HCT116 (cell line): ENCODE measurements at regions not wholly inside any gene's neighbourhood (a gene's known extent, or its start where the extent isn't known, plus 50 kb on each side); places are given as distances from the start of the nearest gene placed in this dataset.

ENCODE experiments used
- ATAC-seq: fragments of 200-7000 bp; cut with Tn5 transposase; 2 replicates; pipeline ENCODE4 v1.9.1; 2020; ENCODE audit warnings: mild to moderate bottlenecking, moderate library complexity
- BruUV-seq: library from RNA; stranded (reverse); fragments of 400-500 nt; replicated peaks from 2 replicates; lab custom pipeline; 2021; lab: Mats Ljungman, UMichigan
- CTCF ChIA-PET: fragments of 300-600 bp; sonication (Branson Sonifier 250); formaldehyde crosslinking; loops from one replicate; lab custom pipeline; 2021; ENCODE audit warnings: antibody characterized with exemption; lab: Charles Lee
- POLR2A ChIA-PET: fragments of 300-600, 350-600 bp; sonication (Branson Sonifier 250); formaldehyde crosslinking; loops from one replicate; lab custom pipeline; 2021; ENCODE audit warnings: antibody characterized with exemption; lab: Charles Lee
- RAD21 ChIA-PET, 2 experiments: fragments of 300-600 bp; sonication (Branson Sonifier 250); formaldehyde crosslinking; loops; one replicate each; lab custom pipeline; 2023; ENCODE audit warnings: low total read pairs in 2 of 2; ENCODE audit not compliant: uncharacterized antibody in 2 of 2, unreplicated experiment in 2 of 2, low non-redundant PET in 1 of 2; lab: Charles Lee
- DNase-seq: peaks from one replicate; pipeline ENCODE4 v3.0.0-alpha.2; 2010; ENCODE audit warnings: low read depth, low spot score
- H2AFZ ChIP-seq: fragments of 200-600 bp; shearing (Covaris generic), sonication (generic); 2 replicates; pipeline ENCODE4 v1.6.1; 2017; ENCODE audit warnings: low read depth, mixed run types, mixed read lengths, antibody characterized with exemption, low read length; ENCODE audit not compliant: poor library complexity, severe bottlenecking
- H3K27ac ChIP-seq: 2 replicates; pipeline ENCODE4 v1.5.1; 2012; ENCODE audit warnings: low read depth, low read length
- H3K27me3 ChIP-seq: fragments of 200-600 bp; sonication (generic); 2 replicates; pipeline ENCODE4 v1.6.1; 2016; ENCODE audit warnings: mixed run types, low read length, mixed read lengths; ENCODE audit not compliant: insufficient read depth
- H3K36me3 ChIP-seq, 2 experiments: fragments of 200-500 bp in 1 of 2; fragments of 200-600 bp in 1 of 2; sonication (Bioruptor generic) in 1 of 2; sonication (generic) in 1 of 2; 2 replicates each; pipeline versions ENCODE4 v1.5.1 to v1.6.1; 2014 to 2016; ENCODE audit warnings: low read length in 2 of 2, inconsistent platforms in 1 of 2, mixed read lengths in 1 of 2, mixed run types in 1 of 2; ENCODE audit not compliant: insufficient read depth in 2 of 2, control insufficient read depth in 1 of 2
- H3K4me1 ChIP-seq, 2 experiments: fragments of 200-600 bp in 1 of 2; sonication (generic) in 1 of 2; 2 replicates each; pipeline versions ENCODE4 v1.5.1 to v1.6.1; 2012 to 2017; ENCODE audit warnings: low read length in 2 of 2, inconsistent platforms in 1 of 2, mild to moderate bottlenecking in 1 of 2, mixed read lengths in 1 of 2, mixed run types in 1 of 2, moderate library complexity in 1 of 2; ENCODE audit not compliant: insufficient read depth in 2 of 2, control insufficient read depth in 1 of 2
- H3K4me2 ChIP-seq: fragments of 200-600 bp; sonication (generic); 2 replicates; pipeline ENCODE4 v1.6.1; 2017; ENCODE audit warnings: mixed run types, low read length, mixed read lengths
- H3K4me3 ChIP-seq, 2 experiments: fragments of 200-600 bp in 1 of 2; sonication (generic) in 1 of 2; replicated peaks in 1 of 2; 2 replicates each; pipeline ENCODE4 v1.5.1; 2011 to 2016; ENCODE audit warnings: low read length in 2 of 2, control low read depth in 1 of 2, low read depth in 1 of 2, mild to moderate bottlenecking in 1 of 2, mixed read lengths in 1 of 2, mixed run types in 1 of 2
- H3K79me2 ChIP-seq: fragments of 200-600 bp; sonication (generic); 2 replicates; pipeline ENCODE4 v1.6.1; 2017; ENCODE audit warnings: mild to moderate bottlenecking, mixed run types, low read length, moderate library complexity, mixed read lengths; ENCODE audit not compliant: insufficient read depth
- H3K9ac ChIP-seq: fragments of 200-600 bp; sonication (generic); 2 replicates; pipeline ENCODE4 v1.6.1; 2016; ENCODE audit warnings: low read length, mixed read lengths
- H3K9me2 ChIP-seq: fragments of 200-600 bp; sonication (generic), shearing (Covaris generic); 2 replicates; pipeline ENCODE4 v1.6.1; 2017; ENCODE audit warnings: mixed run types, mild to moderate bottlenecking, moderate library complexity; ENCODE audit not compliant: insufficient read depth
- H3K9me3 ChIP-seq, 2 experiments: fragments of 200-500 bp in 1 of 2; fragments of 200-600 bp in 1 of 2; sonication (Bioruptor generic) in 1 of 2; sonication (generic) in 1 of 2; 2 replicates each; pipeline ENCODE4 v1.6.1; 2014 to 2017; ENCODE audit warnings: low read length in 2 of 2, mixed read lengths in 2 of 2, inconsistent platforms in 1 of 2, low read depth in 1 of 2, mild to moderate bottlenecking in 1 of 2, mixed run types in 1 of 2, moderate library complexity in 1 of 2; ENCODE audit not compliant: control insufficient read depth in 1 of 2, insufficient read depth in 1 of 2
- H4K20me1 ChIP-seq: fragments of 200-600 bp; sonication (generic), shearing (Covaris generic); 2 replicates; pipeline ENCODE4 v1.6.1; 2017; ENCODE audit warnings: mixed run types, mild to moderate bottlenecking, moderate library complexity; ENCODE audit not compliant: insufficient read depth
- CEBPB ChIP-seq: IDR thresholded peaks from 2 replicates; pipeline ENCODE4 v1.6.1; 2012; ENCODE audit warnings: low read depth
- EGR1 ChIP-seq: IDR thresholded peaks from 2 replicates; pipeline ENCODE4 v1.6.1; 2012; ENCODE audit warnings: low read depth
- EZH2 ChIP-seq: fragments of 200-600 bp; sonication (generic); IDR thresholded peaks from 2 replicates; pipeline ENCODE4 v1.6.1; 2017; ENCODE audit warnings: antibody characterized with exemption, mixed run types
- EZH2phosphoT487 ChIP-seq: fragments of 200-600 bp; IDR thresholded peaks from 2 replicates; pipeline ENCODE4 v1.6.1; 2018; ENCODE audit warnings: antibody characterized with exemption, borderline replicate concordance
- FOSL1 ChIP-seq: IDR thresholded peaks from 2 replicates; pipeline ENCODE4 v1.6.1; 2012; ENCODE audit warnings: low read depth
- POLR2A ChIP-seq: IDR thresholded peaks from 2 replicates; pipeline ENCODE4 v1.7.0; 2011; ENCODE audit warnings: borderline replicate concordance; ENCODE audit not compliant: insufficient read depth, insufficient read length; ENCODE audit errors: extremely low read depth
- POLR2AphosphoS5 ChIP-seq: IDR thresholded peaks from 2 replicates; pipeline ENCODE4 v1.6.1; 2011; ENCODE audit warnings: mild to moderate bottlenecking, low read depth, low read length, moderate library complexity
- RAD21 ChIP-seq: IDR thresholded peaks from 2 replicates; pipeline ENCODE4 v1.6.1; 2012; ENCODE audit warnings: low read depth, mild to moderate bottlenecking
- SIN3A ChIP-seq: IDR thresholded peaks from 2 replicates; pipeline ENCODE4 v1.6.1; 2012; ENCODE audit warnings: low read depth
- SRF ChIP-seq: IDR thresholded peaks from 2 replicates; pipeline ENCODE4 v1.6.1; 2012; ENCODE audit warnings: low read depth
- TCF7L2 ChIP-seq: IDR thresholded peaks from 2 replicates; pipeline ENCODE4 v1.7.0; 2011; ENCODE audit warnings: borderline replicate concordance, inconsistent platforms; ENCODE audit not compliant: insufficient read depth, insufficient read length; ENCODE audit errors: extremely low read depth
- ZFX ChIP-seq: fragments of 450-650 bp; IDR thresholded peaks from 2 replicates; pipeline ENCODE4 v1.6.1; 2017
- ZNF274 ChIP-seq: fragments of 200-500 bp; sonication (Bioruptor generic); IDR thresholded peaks from 2 replicates; pipeline ENCODE4 v1.6.1; 2014; ENCODE audit warnings: mild to moderate bottlenecking, low read depth, low read length, inconsistent platforms
- intact Hi-C: fragments of 100-400 bp; cut with micrococcal nuclease; formaldehyde crosslinking; loops from 2 replicates; pipeline ENCODE4 v1.10.0; 2022
- TF ChIP-seq, protein P1 (sequence below): IDR thresholded peaks from 2 replicates; pipeline ENCODE4 v1.6.1; 2012; ENCODE audit warnings: low read depth
- TF ChIP-seq, protein P2 (sequence below): IDR thresholded peaks from 2 replicates; pipeline ENCODE4 v1.6.1; 2012
- TF ChIP-seq, protein P3 (sequence below), 3 experiments: fragments of 200-600 bp in 1 of 3; sonication (generic) in 1 of 3; IDR thresholded peaks in 2 of 3; conservative IDR thresholded peaks in 1 of 3; 2 replicates each; pipeline ENCODE4 v1.5.1; 2012 to 2017; ENCODE audit warnings: low read depth in 2 of 3, low read length in 2 of 3, antibody characterized with exemption in 1 of 3, borderline replicate concordance in 1 of 3, control low read depth in 1 of 3, mild to moderate bottlenecking in 1 of 3, mixed read lengths in 1 of 3, mixed run types in 1 of 3, moderate library complexity in 1 of 3; ENCODE audit not compliant: insufficient read depth in 1 of 3

GRCh38 chr5:65081071-65081470, 312.3 kb downstream of the CWC27 start:
- Histone ChIP-seq H2AFZ (no peak overlapping the region), H3K4me2 (no peak overlapping the region), H3K79me2 (no peaks in the 10 kb centered on the region), H3K27ac (no peak overlapping the region), H3K9me3 (no peaks in the 10 kb centered on the region), H3K27me3 (0 out of 2 replicates have a peak, but pooled peaks cover 3% of the 10 kb centered on the region), H3K9ac (no peak overlapping the region), H4K20me1 (no peaks in the 10 kb centered on the region), H3K9me2 (no peaks in the 10 kb centered on the region), H3K36me3 (no peaks in the 10 kb centered on the region), H3K4me3 (no peak overlapping the region), H3K4me1 (peaks cover 2 to 3% of the 10 kb centered on the region in 2 experiments; a peak in 2 of 4 replicates)
- ChIA-PET POLR2A (no interaction called here), CTCF (no interaction called here), RAD21 (no interaction called here)
- intact Hi-C loops, result no loop called here
- no peak for DNase-seq
- no peak for ATAC-seq
- TF ChIP-seq SIN3A, result no peak
- no TSS peak for BruUV-seq

DNA sequence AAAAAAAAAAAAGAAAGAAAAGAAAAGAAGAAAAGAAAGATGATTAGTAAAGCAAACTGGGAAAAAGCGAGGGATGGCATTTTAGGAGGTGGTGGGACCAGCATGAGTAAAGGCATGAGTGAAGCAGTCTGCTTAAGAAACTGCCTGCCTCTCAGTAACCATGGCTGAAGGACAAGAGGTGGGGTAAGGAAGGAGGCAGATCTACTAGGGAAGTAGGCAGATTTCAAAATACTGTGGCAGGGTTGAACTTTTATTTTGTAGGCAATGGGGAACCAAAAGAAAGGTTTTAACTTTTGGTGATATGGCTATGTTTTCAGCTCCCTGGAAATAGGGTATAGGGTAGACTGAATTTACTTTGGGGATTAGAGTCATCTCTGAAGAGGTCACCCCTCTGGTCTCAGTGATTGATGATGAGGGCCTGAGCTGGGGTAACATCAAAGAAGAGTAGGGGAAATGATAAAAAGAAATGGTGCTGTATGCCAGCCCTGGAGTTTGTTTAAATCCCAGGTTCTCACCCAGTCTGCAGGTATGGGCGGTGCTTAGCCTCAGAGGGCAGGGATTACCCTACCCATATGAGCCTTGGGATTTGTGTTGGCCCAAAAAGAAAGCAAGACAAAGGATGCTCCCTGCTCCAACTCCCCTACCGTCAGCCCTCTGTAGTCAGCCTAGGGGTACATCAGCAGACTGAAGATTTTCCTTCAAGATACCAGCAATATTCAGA, 316.2 kb downstream of the CWC27 start:
- Histone ChIP-seq H3K27ac (no peak overlapping the region), H3K4me2 (no peak overlapping the region), H3K9me2 (no peaks in the 10 kb centered on the region), H3K4me3 (no peak overlapping the region), H3K79me2 (no peaks in the 10 kb centered on the region), H2AFZ (no peak overlapping the region), H3K9ac (no peak overlapping the region), H3K9me3 (no peaks in the 10 kb centered on the region), H4K20me1 (no peaks in the 10 kb centered on the region), H3K4me1 (no peaks in the 10 kb centered on the region), H3K36me3 (no peaks in the 10 kb centered on the region), H3K27me3 (no peaks in the 10 kb centered on the region)
- ChIA-PET POLR2A (no interaction called here), CTCF (no interaction called here), RAD21 (no interaction called here)
- DNase-seq (no peak), ATAC-seq (no peak)
- intact Hi-C loops, result no loop called here
- BruUV-seq, result no TSS peak
- no peak for TF ChIP-seq POLR2AphosphoS5
- TF ChIP-seq, protein P1, sequence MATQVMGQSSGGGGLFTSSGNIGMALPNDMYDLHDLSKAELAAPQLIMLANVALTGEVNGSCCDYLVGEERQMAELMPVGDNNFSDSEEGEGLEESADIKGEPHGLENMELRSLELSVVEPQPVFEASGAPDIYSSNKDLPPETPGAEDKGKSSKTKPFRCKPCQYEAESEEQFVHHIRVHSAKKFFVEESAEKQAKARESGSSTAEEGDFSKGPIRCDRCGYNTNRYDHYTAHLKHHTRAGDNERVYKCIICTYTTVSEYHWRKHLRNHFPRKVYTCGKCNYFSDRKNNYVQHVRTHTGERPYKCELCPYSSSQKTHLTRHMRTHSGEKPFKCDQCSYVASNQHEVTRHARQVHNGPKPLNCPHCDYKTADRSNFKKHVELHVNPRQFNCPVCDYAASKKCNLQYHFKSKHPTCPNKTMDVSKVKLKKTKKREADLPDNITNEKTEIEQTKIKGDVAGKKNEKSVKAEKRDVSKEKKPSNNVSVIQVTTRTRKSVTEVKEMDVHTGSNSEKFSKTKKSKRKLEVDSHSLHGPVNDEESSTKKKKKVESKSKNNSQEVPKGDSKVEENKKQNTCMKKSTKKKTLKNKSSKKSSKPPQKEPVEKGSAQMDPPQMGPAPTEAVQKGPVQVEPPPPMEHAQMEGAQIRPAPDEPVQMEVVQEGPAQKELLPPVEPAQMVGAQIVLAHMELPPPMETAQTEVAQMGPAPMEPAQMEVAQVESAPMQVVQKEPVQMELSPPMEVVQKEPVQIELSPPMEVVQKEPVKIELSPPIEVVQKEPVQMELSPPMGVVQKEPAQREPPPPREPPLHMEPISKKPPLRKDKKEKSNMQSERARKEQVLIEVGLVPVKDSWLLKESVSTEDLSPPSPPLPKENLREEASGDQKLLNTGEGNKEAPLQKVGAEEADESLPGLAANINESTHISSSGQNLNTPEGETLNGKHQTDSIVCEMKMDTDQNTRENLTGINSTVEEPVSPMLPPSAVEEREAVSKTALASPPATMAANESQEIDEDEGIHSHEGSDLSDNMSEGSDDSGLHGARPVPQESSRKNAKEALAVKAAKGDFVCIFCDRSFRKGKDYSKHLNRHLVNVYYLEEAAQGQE, result no peak
- TF ChIP-seq EZH2phosphoT487, result no peak
- TF ChIP-seq ZFX, result no peak
- TF ChIP-seq, protein P2, sequence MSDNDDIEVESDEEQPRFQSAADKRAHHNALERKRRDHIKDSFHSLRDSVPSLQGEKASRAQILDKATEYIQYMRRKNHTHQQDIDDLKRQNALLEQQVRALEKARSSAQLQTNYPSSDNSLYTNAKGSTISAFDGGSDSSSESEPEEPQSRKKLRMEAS, result no peak
- no peak for TF ChIP-seq ZNF274
- TF ChIP-seq EGR1, result no peak
- no peak for TF ChIP-seq RAD21
- TF ChIP-seq FOSL1, result no peak
- TF ChIP-seq SIN3A, result no peak
- TF ChIP-seq CEBPB, result no peak
- no peak for TF ChIP-seq TCF7L2
- no peak for TF ChIP-seq EZH2
- TF ChIP-seq, protein P3, sequence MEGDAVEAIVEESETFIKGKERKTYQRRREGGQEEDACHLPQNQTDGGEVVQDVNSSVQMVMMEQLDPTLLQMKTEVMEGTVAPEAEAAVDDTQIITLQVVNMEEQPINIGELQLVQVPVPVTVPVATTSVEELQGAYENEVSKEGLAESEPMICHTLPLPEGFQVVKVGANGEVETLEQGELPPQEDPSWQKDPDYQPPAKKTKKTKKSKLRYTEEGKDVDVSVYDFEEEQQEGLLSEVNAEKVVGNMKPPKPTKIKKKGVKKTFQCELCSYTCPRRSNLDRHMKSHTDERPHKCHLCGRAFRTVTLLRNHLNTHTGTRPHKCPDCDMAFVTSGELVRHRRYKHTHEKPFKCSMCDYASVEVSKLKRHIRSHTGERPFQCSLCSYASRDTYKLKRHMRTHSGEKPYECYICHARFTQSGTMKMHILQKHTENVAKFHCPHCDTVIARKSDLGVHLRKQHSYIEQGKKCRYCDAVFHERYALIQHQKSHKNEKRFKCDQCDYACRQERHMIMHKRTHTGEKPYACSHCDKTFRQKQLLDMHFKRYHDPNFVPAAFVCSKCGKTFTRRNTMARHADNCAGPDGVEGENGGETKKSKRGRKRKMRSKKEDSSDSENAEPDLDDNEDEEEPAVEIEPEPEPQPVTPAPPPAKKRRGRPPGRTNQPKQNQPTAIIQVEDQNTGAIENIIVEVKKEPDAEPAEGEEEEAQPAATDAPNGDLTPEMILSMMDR (IDR thresholded peaks at IDR 0.05 in 2 of 3, conservative IDR thresholded peaks at IDR 0.05 in 1 of 3; ENCODE audit: borderline replicate concordance in 1 of 3, insufficient read depth in 1 of 3, low read depth in 2 of 3, low read length in 2 of 3), result no peak
- TF ChIP-seq SRF, result no peak
- no peak for TF ChIP-seq POLR2A
